ENCODE measurements at regions not wholly inside any gene's neighbourhood (a gene's known extent, or its start where the extent isn't known, plus 50 kb on each side); places are given as distances from the start of the nearest gene placed in this dataset.

GRCh38 chr21:35469498-35469897 lies 420.4 kb upstream of the RUNX1 start:
- no peak for TF ChIP-seq CTCF (IDR thresholded peaks at IDR 0.05)
- TF ChIP-seq POLR2A (IDR thresholded peaks at IDR 0.05), result no peak
